DND-41 (cell line): ENCODE measurements at regions not wholly inside any gene's neighbourhood (a gene's known extent, or its start where the extent isn't known, plus 50 kb on each side); places are given as distances from the start of the nearest gene placed in this dataset.

ENCODE experiments used
- ATAC-seq: fragments of 200-7000 bp; cut with Tn5 transposase; 3 replicates; pipeline ENCODE4 v1.9.1; 2021; ENCODE audit warnings: low read depth; ENCODE audit not compliant: insufficient read depth
- DNase-seq: peaks from one replicate; pipeline ENCODE4 v3.0.0-alpha.2; 2020
- H2AFZ ChIP-seq: 2 replicates; pipeline ENCODE4 v1.6.0; 2012; ENCODE audit warnings: low read depth, low read length
- H3K27ac ChIP-seq: 2 replicates; pipeline ENCODE4 v1.5.1; 2012; ENCODE audit warnings: low read length, inconsistent platforms
- H3K27me3 ChIP-seq: fragments of 200-600 bp; sonication (generic); 2 replicates; pipeline ENCODE4 v1.6.0; 2012; ENCODE audit warnings: low read length, mild to moderate bottlenecking, inconsistent platforms; ENCODE audit not compliant: insufficient read depth, poor library complexity
- H3K36me3 ChIP-seq: 2 replicates; pipeline ENCODE4 v1.5.1; 2012; ENCODE audit warnings: low read length, inconsistent platforms; ENCODE audit not compliant: insufficient read depth
- H3K4me1 ChIP-seq: 2 replicates; pipeline ENCODE4 v1.5.1; 2012; ENCODE audit warnings: mild to moderate bottlenecking, low read length; ENCODE audit not compliant: insufficient read depth
- H3K4me2 ChIP-seq: 2 replicates; pipeline ENCODE4 v1.6.0; 2012; ENCODE audit warnings: mild to moderate bottlenecking, moderate library complexity, low read length, inconsistent platforms; ENCODE audit not compliant: insufficient read depth
- H3K4me3 ChIP-seq, 2 experiments: fragments of 200-600 bp in 1 of 2; shearing (Covaris generic) in 1 of 2; 2 replicates each; pipeline ENCODE4 v1.5.1; 2012 to 2016; ENCODE audit warnings: inconsistent platforms in 2 of 2, low read length in 2 of 2, mild to moderate bottlenecking in 2 of 2, low read depth in 1 of 2, moderate library complexity in 1 of 2
- H3K79me2 ChIP-seq: 2 replicates; pipeline ENCODE4 v1.6.0; 2012; ENCODE audit warnings: low read length, inconsistent platforms; ENCODE audit not compliant: insufficient read depth
- H3K9ac ChIP-seq: 2 replicates; pipeline ENCODE4 v1.6.0; 2012; ENCODE audit warnings: low read depth, mild to moderate bottlenecking, inconsistent platforms, low read length, moderate library complexity
- H3K9me3 ChIP-seq: 2 replicates; pipeline ENCODE4 v1.5.1; 2012; ENCODE audit warnings: low read length, moderate library complexity, mild to moderate bottlenecking, inconsistent platforms; ENCODE audit not compliant: insufficient read depth, severe bottlenecking
- H4K20me1 ChIP-seq: 2 replicates; pipeline ENCODE4 v1.6.0; 2012; ENCODE audit warnings: low read length; ENCODE audit not compliant: insufficient read depth
- EZH2 ChIP-seq: IDR thresholded peaks from 3 replicates; pipeline ENCODE4 v1.6.1; 2012; ENCODE audit warnings: borderline replicate concordance, low read depth, mild to moderate bottlenecking, moderate library complexity, low read length, inconsistent platforms; ENCODE audit not compliant: severe bottlenecking
- TF ChIP-seq, protein P1 (sequence below): IDR thresholded peaks from 2 replicates; pipeline ENCODE4 v1.5.1; 2012; ENCODE audit warnings: borderline replicate concordance, low read length, moderate library complexity, mild to moderate bottlenecking; ENCODE audit not compliant: poor library complexity, severe bottlenecking; ENCODE audit errors: extremely low read depth

DNA sequence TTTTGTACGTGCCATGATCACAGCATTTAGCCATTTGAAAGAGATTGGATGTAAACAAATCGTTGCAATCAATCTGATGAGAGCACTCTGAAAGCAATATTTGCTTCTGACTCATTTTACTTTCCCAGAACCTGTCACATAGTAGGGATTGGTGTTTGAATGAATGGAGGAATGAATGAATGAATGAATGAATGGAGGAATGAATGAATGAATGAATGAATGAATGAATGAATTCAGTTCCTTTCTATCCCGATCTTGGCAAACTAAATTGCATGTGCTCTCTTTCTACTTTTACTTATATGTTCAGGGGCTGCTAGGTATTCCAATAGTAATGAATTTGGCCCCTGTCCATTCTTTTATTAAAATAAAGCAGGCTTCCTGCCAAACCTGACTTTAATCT is 1091.7 kb upstream of the CELF2 start:
- TF ChIP-seq, protein P1, sequence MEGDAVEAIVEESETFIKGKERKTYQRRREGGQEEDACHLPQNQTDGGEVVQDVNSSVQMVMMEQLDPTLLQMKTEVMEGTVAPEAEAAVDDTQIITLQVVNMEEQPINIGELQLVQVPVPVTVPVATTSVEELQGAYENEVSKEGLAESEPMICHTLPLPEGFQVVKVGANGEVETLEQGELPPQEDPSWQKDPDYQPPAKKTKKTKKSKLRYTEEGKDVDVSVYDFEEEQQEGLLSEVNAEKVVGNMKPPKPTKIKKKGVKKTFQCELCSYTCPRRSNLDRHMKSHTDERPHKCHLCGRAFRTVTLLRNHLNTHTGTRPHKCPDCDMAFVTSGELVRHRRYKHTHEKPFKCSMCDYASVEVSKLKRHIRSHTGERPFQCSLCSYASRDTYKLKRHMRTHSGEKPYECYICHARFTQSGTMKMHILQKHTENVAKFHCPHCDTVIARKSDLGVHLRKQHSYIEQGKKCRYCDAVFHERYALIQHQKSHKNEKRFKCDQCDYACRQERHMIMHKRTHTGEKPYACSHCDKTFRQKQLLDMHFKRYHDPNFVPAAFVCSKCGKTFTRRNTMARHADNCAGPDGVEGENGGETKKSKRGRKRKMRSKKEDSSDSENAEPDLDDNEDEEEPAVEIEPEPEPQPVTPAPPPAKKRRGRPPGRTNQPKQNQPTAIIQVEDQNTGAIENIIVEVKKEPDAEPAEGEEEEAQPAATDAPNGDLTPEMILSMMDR = no peak

DNA sequence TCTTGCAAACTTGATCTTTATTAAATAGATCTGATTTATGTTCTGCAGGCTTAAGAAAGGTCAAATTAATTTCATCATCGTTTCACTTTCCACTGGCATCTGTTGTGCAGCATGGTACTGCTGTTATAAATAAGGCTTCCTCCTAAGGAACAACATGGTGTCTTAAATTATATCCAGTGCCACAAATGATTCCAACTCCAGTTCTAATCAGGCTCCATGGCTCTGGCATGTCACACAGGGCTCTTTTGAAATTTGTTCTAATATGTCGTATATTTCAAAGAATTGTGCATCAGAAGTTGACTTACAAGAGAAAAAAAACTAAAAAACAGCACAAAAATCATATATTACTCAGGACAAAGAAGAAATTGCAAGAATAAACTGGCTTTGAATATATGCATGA is 1090.8 kb upstream of the CELF2 start:
- H3K4me1 ChIP-seq = no peaks in the 10 kb centered on the region
- H3K79me2 ChIP-seq = no peaks in the 10 kb centered on the region
- no peaks in the 10 kb centered on the region for H3K36me3 ChIP-seq
- ATAC-seq = no peak
- no peak for DNase-seq
- no peak overlapping the region for H3K27ac ChIP-seq
- H3K27me3 ChIP-seq = no peaks in the 10 kb centered on the region
- no peak overlapping the region for H3K4me2 ChIP-seq
- no peak for TF ChIP-seq EZH2
- TF ChIP-seq, protein P1 = no peak
- no peaks in the 10 kb centered on the region for H4K20me1 ChIP-seq
- no peak overlapping the region for H3K9ac ChIP-seq
- no peak overlapping the region for H3K4me3 ChIP-seq
- H3K9me3 ChIP-seq = no peaks in the 10 kb centered on the region
- H2AFZ ChIP-seq = no peak overlapping the region

More for the DNA sequence above, 1091.7 kb upstream of the CELF2 start:
- Histone ChIP-seq H3K4me3 (no peak overlapping the region), H3K27ac (no peak overlapping the region), H4K20me1 (no peaks in the 10 kb centered on the region), H3K27me3 (no peaks in the 10 kb centered on the region), H3K4me1 (no peaks in the 10 kb centered on the region), H3K79me2 (no peaks in the 10 kb centered on the region), H3K9ac (no peak overlapping the region), H3K36me3 (no peaks in the 10 kb centered on the region), H3K9me3 (no peaks in the 10 kb centered on the region), H2AFZ (no peak overlapping the region), H3K4me2 (no peak overlapping the region)
- ATAC-seq (no peak), DNase-seq (no peak)

DNA sequence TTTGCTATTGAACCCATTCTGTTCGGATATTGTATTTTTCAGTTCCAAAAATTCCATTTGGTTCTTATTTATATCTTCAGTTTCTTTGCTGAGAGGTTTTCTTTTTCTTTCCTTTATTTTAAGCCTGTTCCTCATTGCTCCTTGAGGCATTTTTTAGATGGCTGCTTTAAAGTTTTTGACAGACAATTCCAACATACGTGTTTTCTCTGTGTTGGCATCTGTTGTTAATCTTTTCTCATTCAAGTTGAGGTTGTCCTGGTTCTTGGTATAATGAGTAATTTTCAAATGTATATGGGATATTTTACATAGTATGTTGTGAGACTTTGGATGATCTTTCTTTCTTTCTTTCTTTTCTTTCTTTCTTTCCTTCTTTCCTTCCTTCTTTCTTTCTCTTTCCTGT is 1078.0 kb upstream of the CELF2 start:
- DNase-seq (no peak), ATAC-seq (no peak)
- H3K27me3 ChIP-seq = no peaks in the 10 kb centered on the region
- H3K79me2 ChIP-seq = no peaks in the 10 kb centered on the region
- H3K27ac ChIP-seq = no peak overlapping the region
- no peak overlapping the region for H2AFZ ChIP-seq
- no peak overlapping the region for H3K4me2 ChIP-seq
- H3K4me1 ChIP-seq = no peaks in the 10 kb centered on the region
- no peaks in the 10 kb centered on the region for H3K9me3 ChIP-seq
- H3K4me3 ChIP-seq = no peak overlapping the region
- no peaks in the 10 kb centered on the region for H3K36me3 ChIP-seq
- H4K20me1 ChIP-seq = no peaks in the 10 kb centered on the region
- no peak overlapping the region for H3K9ac ChIP-seq
- TF ChIP-seq, protein P1 = no peak
- no peak for TF ChIP-seq EZH2

DNA sequence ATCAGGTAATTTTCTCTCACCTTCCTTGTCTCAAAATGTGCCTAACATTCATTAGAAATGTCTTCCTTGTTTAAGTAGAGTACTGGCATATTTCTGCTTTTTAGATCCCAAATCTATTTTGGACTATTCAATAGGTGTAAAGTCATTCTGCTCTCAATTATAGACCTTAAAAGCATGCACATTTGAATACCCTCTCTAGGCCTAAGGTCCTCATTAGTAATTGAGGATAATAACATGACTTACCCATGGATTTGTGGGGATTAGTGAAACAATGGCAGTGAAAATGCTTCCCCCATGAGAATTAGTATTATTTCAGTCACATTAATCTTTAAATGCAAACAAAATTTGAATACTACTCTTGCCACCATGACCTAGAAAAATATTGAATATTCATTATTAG is 1073.0 kb upstream of the CELF2 start:
- H3K27ac ChIP-seq = no peak overlapping the region
- H3K4me1 ChIP-seq = no peaks in the 10 kb centered on the region

More for the DNA sequence above, 1073.0 kb upstream of the CELF2 start:
- Histone ChIP-seq H3K79me2 (no peaks in the 10 kb centered on the region), H2AFZ (no peak overlapping the region), H3K36me3 (no peaks in the 10 kb centered on the region), H3K4me3 (no peak overlapping the region), H3K4me2 (no peak overlapping the region), H4K20me1 (no peaks in the 10 kb centered on the region), H3K9me3 (no peaks in the 10 kb centered on the region), H3K9ac (no peak overlapping the region), H3K27me3 (no peaks in the 10 kb centered on the region)
- TF ChIP-seq, protein P1 = no peak
- TF ChIP-seq EZH2 = no peak
- no peak for DNase-seq
- ATAC-seq = no peak
